Activated CD8-positive, alpha-beta memory T cell treated with anti-CD3 and anti-CD28 coated beads for 36 hours (primary cell): ENCODE measurements at regions not wholly inside any gene's neighbourhood (a gene's known extent, or its start where the extent isn't known, plus 50 kb on each side); places are given as distances from the start of the nearest gene placed in this dataset.

ENCODE experiments used
- CTCF ChIA-PET: fragments of 350-600 bp; sonication (Branson Sonifier 250); formaldehyde crosslinking; loops from one replicate; lab custom pipeline; 2021; ENCODE audit warnings: antibody characterized with exemption; lab: Charles Lee
- POLR2A ChIA-PET: fragments of 350-600 bp; sonication (Branson Sonifier 250); formaldehyde crosslinking; loops from one replicate; lab custom pipeline; 2021; ENCODE audit warnings: antibody characterized with exemption; lab: Charles Lee

- CTCF ChIA-PET = no interaction called here
- POLR2A ChIA-PET = no interaction called here
Observed at GRCh38 chr15:53312707-53313106, 446.8 kb downstream of the WDR72 start.

- CTCF ChIA-PET = no interaction called here
Observed at GRCh38 chr15:53310709-53311108, 448.8 kb downstream of the WDR72 start.

GRCh38 chr15:53307952-53308624 lies 451.4 kb downstream of the WDR72 start:
- ChIA-PET CTCF (no interaction called here), POLR2A (no interaction called here)

More at GRCh38 chr15:53310709-53311108, 448.8 kb downstream of the WDR72 start:
- POLR2A ChIA-PET = no interaction called here

GRCh38 chr15:53305554-53305953 lies 453.9 kb downstream of the WDR72 start:
- CTCF ChIA-PET = no interaction called here
- POLR2A ChIA-PET = no interaction called here

- CTCF ChIA-PET = no interaction called here
- POLR2A ChIA-PET = no interaction called here
Observed at GRCh38 chr15:53305101-53305500, 454.4 kb downstream of the WDR72 start.

- ChIA-PET POLR2A (no interaction called here), CTCF (no interaction called here)
Observed at GRCh38 chr15:53297828-53298227, 461.6 kb downstream of the WDR72 start.

DNA sequence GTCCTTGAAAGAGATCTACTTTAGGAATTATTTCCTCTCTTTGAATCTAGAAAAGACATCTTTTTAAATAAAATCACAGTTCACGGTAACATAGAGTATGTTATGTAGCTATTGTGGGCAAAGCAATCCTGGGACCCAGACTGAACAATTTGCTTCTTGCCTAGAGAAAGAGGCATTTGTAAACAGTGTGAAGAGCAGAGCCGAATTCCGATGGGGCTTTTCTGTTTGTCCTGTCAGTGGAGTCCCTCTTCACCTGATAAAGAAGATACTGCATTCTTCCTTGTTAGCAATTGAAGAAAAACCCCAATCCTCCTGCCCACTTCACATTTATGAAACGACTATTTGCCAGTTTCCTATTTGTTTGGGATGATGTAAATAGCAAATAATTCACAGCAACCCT lies 462.9 kb downstream of the WDR72 start:
- CTCF ChIA-PET = no interaction called here
- POLR2A ChIA-PET = no interaction called here

DNA sequence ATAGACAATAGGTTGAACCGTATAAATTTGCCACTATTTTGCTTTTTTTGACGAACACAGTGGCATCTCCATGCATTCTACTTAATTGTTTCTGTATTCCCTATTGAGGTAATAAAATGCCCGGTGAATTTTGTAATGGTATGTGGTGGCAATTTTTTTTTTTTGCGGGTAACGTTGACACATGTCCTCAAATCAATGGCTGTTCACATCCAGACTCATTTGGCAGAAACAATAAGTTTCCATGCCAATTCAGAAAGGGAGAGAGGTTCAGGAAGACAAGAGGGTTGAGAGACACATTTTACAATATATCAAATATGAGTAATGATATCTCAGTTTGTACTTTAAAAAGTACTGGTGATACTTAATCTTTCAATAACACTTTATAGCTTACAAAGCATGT lies 463.9 kb downstream of the WDR72 start:
- CTCF ChIA-PET = no interaction called here
- POLR2A ChIA-PET = no interaction called here

- CTCF ChIA-PET = no interaction called here
Observed at GRCh38 chr15:53288542-53288941, 470.9 kb downstream of the WDR72 start.

GRCh38 chr15:53274630-53275029 lies 484.5 kb upstream of the ONECUT1 start:
- ChIA-PET POLR2A (no interaction called here), CTCF (no interaction called here)

More at GRCh38 chr15:53288542-53288941, 470.9 kb downstream of the WDR72 start:
- POLR2A ChIA-PET = no interaction called here

GRCh38 chr15:53272116-53272515 lies 482.0 kb upstream of the ONECUT1 start:
- POLR2A ChIA-PET = no interaction called here
- CTCF ChIA-PET = no interaction called here

DNA sequence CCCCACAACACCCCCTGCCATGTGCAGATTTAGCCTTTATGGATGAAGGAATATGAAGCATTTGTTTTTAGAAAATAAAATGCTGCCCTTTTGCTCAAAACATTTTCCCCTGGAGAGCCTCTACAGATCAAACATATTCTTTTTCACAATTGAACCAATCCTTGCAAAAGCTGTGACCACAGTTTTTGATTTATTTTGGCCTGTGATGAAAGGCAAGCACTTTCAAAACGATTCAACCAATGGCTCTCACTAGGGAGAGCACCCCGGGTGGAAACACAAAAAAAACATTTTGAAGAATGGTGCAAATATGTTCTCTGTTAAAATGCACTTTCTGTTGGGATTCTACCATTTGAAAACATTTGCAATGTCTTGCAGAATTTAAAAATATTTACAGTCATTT lies 476.0 kb upstream of the ONECUT1 start:
- ChIA-PET POLR2A (no interaction called here), CTCF (no interaction called here)

DNA sequence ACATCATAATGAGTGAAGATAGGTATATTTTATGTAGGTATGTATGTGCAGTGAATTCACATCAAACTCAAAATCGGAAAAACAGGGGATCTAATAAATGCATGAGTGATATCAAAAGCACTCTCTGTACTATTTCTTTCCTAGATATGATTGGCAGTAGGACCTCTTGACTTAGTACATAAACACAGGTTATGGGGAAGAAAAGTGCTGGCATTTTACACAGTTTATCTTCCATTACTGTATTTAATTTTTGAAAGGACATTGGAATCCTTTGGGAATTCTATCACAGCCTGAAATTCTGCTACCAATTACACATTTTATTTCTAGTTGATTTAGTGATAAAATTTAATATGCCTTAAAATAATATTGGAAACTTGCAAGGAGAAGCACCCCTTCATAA lies 470.5 kb upstream of the ONECUT1 start:
- POLR2A ChIA-PET = no interaction called here

GRCh38 chr15:53256457-53256856 lies 466.3 kb upstream of the ONECUT1 start:
- ChIA-PET CTCF (no interaction called here), POLR2A (no interaction called here)

More for the DNA sequence above, 470.5 kb upstream of the ONECUT1 start:
- CTCF ChIA-PET = no interaction called here

GRCh38 chr15:53256043-53256442 lies 465.9 kb upstream of the ONECUT1 start:
- POLR2A ChIA-PET = no interaction called here
- CTCF ChIA-PET = no interaction called here

- CTCF ChIA-PET = no interaction called here
- POLR2A ChIA-PET = no interaction called here
Observed at GRCh38 chr15:53251996-53252395, 461.9 kb upstream of the ONECUT1 start.

- ChIA-PET CTCF (no interaction called here), POLR2A (no interaction called here)
Observed at GRCh38 chr15:53251523-53251922, 461.4 kb upstream of the ONECUT1 start.

DNA sequence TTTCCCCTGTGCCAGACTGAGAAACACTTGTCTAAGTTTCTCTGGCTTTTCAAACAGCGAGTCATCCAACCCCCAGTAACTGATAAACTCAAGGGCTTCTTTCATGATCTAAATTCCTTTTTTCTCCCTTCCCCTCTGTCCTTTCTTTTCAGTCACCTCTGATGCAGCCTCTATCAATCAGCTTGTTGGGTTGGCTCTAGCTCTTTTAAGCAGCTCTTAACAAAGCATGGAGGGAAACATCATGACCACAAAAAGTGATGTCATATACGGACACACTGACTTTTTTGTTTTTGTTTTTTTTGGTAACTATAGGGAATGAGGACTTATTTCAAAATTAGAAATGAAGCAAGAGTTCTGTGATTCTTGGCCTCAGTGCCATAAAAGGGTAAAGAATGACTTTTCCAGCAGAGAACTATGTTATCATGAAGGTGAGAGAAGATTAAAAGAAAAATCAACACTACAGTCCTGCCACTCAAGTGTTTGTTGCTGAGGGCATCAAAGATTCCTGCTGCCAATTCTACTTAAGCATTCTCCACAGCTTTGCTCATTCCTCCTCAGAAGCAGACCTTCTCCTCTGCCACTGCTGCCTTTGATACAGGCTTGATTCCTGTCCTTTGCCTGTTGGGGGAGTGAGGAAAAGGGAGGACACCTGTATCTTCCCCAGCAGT lies 457.0 kb upstream of the ONECUT1 start:
- POLR2A ChIA-PET = no interaction called here
- CTCF ChIA-PET = no interaction called here

- CTCF ChIA-PET = no interaction called here
Observed at GRCh38 chr15:53246404-53246803, 456.3 kb upstream of the ONECUT1 start.

DNA sequence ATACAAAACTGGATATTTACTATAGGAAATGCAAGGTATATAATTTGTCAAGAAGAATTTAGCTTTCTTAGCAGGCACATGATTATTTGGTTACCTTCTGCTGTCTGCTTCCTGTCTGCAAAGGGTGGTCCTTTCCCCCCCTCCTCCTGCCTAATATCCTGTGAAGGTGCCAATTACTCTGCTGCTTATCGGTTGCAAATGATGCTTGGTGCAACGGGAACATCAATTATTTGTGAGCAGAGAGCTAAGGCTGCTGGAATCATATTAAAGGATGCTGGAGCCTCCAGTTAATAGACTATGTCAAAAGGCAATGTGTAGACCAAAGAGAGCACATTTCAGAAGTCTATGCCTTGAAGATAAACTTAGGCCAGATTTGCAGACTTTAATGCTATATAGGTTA lies 443.7 kb upstream of the ONECUT1 start:
- CTCF ChIA-PET = no interaction called here
- POLR2A ChIA-PET = no interaction called here

More at GRCh38 chr15:53246404-53246803, 456.3 kb upstream of the ONECUT1 start:
- POLR2A ChIA-PET = no interaction called here

GRCh38 chr15:53230473-53230872 lies 440.3 kb upstream of the ONECUT1 start:
- POLR2A ChIA-PET = no interaction called here
- CTCF ChIA-PET = no interaction called here
